ENCODE measurements at regions not wholly inside any gene's neighbourhood (a gene's known extent, or its start where the extent isn't known, plus 50 kb on each side); places are given as distances from the start of the nearest gene placed in this dataset.

DNA sequence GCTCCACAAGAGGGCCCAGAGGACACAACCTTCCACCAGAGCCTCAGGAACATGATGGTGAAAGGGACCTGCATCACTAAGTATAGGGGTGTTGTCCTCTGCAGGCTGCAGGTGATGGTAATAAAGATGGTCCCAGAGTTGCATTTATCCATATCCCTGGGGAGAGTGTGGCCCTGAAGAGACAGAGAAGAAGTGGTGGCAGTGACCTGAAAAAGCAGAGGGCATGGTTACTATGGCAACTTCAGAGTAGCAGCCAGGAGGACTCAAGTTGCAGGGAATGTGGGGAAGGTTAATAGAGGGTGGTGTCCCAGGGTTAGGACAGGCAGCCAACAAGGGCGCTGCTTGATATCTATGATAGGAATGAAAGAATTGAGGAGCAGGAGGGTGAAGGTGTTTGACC, 57.1 kb downstream of the HLA-A start:
- DNase-seq = no peak

DNA sequence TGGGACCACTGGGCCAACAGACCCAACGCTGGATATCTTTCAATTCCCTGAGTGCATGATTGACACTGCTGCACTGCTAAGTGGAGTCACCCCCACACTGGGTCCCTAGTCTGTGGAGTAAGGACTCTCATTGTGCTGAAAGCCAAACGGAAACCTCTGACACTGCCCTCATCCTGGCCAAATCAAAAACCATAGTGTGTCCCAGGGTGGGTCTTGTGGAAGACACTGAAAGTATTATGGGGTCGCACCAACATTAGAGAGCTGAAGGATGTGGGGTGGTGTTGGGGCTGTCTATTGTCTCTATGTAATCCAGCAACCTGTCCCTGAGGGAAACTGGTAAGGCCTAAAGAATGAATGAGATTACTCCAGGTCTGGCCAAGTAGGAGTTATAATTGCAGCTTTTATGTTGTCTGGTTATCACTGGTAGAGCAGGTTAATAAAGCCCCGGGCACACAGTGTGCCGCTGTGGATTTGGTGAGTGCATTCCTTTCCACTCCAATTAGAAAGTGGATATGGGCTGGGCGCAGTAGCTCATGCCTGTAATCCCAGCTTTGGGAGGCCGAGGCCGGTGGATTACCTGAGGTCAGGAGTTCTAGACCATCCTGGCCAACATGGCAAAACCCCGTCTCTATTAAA, 57.9 kb downstream of the HLA-A start:
- DNase-seq = no peak

DNA sequence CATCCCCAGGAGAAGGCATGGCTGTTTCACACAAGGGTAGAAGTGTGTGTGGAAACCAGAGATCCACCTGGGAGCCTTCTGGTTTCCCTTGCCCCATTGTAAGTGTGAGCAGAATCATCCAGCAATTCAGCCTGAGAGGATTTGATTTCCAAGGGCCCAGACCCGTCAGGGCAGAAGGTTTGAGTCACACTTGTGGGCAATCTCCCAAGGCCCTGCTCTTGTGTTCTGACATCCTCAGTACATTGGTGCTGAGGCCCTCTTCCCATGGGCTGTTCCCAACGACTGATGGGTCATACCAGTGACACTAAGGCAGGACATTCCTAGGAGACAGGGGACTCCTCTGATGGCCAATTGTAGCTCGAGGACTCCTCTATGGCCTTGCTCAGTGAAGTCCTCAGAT, 58.2 kb upstream of the POLR1H start:
- DNase-seq = no peak

DNA sequence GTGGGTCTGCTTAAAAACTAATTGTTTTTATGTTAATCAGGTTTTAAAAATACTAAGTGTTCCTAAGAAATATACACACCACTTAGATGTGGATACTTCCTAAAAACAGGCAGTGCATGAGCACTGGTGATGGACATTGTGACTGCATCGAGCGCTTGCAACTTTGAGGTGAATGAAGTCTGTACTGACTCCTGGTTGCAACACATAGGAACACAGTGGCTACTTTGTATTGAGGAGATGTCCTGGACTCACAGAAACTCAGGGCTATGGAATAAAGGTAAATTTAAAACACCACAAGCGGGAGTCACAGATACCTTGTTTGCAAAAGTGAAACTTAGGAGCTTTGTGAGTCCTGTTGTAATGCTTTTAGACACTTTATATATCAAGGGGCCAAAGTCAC, 55.6 kb upstream of the POLR1H start:
- DNase-seq = no peak

DNA sequence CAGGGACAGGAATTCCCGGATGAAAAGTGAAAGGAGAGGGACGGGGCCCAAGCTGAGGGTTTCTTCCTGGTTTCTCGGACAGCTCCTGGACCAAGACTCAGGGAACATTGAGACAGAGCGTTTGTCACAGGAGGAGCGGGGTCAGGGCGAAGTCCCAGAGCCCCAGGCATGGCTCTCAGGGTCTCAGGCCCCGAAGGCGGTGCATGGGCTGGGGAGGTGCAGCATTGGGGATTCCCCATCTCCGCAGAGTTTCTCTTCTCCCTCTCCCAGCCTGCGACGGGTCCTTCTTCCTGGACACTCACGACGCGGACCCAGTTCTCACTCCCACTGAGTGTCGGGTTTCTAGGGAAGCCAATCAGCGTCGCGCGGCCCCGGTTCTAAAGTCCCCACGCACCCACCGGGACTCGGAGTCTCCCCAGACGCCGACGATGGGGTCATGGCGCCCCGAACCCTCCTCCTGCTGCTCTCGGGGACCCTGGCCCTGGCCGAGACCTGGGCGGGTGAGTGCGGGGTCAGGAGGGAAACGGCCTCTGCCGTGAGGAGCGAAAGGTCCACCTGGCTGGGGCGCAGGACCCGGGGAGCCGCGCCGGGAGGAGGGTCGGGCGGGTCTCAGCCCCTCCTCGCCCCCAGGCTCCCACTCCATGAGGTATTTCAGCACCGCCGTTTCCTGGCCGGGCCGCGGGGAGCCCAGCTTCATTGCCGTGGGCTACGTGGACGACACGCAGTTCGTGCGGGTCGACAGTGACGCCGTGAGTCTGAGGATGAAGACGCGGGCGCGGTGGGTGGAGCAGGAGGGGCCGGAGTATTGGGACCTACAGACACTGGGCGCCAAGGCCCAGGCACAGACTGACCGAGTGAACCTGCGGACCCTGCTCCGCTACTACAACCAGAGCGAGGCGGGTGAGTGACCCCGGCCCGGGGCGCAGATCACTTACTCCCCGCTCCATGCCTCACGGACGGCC, 54.6 kb upstream of the POLR1H start:
- no peak for DNase-seq

DNA sequence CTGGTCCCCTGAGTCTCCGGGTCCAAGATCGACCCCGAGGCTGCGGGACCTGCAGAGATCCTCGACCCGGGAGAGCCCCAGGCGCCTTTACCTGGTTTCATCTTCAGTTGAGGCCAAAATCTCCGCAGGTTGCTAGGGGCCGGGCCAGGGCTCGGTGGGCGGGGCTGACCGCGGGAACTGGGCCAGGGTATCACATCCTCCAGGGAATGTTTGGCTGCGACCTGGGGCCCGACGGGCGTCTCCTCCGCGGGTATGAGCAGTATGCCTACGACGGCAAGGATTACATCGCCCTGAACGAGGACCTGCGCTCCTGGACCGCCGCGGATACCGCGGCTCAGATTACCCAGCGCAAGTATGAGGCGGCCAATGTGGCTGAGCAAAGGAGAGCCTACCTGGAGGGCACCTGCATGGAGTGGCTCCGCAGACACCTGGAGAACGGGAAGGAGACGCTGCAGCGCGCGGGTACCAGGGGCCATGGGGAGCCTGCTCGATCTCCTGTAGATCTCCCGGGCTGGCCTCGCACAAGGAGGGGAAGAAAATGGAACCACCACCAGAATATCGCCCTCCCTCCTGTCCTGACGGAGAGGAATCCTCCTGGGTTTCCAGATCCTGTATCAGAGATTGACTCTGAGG, 53.8 kb upstream of the POLR1H start:
- peak; percentile 17 for DNase-seq

DNA sequence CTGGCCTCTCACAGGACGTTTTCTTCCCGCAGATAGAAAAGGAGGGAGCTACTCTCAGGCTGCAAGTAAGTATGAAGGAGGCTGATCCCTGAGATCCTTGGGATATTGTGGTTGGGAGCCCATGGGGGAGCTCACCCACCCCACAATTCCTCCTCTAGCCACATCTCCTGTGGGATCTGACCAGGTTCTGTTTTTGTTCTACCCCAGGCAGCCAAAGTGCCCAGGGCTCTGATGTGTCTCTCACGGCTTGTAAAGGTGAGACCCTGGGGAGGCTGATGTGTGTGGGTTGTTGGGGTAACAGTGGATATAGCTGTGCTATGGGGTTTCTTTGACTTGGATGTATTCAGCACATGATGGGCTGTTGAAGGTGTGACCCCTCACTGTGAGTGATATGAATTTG, 52.0 kb upstream of the POLR1H start:
- no peak for DNase-seq

Data from activated CD4-positive, alpha-beta T cell treated with anti-CD3 and anti-CD28 coated beads for 1 hour (primary cell).